OCI-LY3 (cell line): ENCODE measurements at regions not wholly inside any gene's neighbourhood (a gene's known extent, or its start where the extent isn't known, plus 50 kb on each side); places are given as distances from the start of the nearest gene placed in this dataset.

Experiments used
- EZH2phosphoT487 ChIP-seq: fragments of 200-600 bp; shearing (Covaris generic); IDR thresholded peaks from 2 replicates; pipeline ENCODE4 v1.6.1; 2018; ENCODE audit warnings: antibody characterized with exemption, mixed run types, low read depth
- TF ChIP-seq, protein P1 (sequence below): fragments of 200-600, 300-600 bp; sonication (generic); IDR thresholded peaks from 2 replicates; pipeline ENCODE4 v1.5.1; 2014; ENCODE audit warnings: antibody characterized with exemption, low read length, low read depth

DNA sequence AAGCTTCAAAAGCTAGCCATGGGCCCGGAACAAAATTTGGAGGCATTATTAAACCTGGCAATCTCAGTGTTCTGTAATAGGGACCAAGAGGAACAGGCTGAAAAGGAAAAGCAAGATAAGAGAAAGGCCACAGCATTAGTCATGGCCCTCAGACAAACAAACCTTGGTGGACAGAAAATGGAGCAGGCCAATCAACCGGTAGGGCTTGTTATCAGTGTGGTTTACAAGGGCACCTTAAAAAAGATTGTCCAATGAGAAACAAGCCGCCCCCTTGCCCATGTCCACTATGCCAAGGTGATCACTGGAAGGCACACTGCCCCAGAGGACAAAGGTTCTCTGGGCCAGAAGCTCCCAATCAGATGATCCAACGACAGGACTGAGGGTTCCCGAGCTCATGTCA lies 653.9 kb upstream of the TMEM132C start:
- TF ChIP-seq, protein P1, sequence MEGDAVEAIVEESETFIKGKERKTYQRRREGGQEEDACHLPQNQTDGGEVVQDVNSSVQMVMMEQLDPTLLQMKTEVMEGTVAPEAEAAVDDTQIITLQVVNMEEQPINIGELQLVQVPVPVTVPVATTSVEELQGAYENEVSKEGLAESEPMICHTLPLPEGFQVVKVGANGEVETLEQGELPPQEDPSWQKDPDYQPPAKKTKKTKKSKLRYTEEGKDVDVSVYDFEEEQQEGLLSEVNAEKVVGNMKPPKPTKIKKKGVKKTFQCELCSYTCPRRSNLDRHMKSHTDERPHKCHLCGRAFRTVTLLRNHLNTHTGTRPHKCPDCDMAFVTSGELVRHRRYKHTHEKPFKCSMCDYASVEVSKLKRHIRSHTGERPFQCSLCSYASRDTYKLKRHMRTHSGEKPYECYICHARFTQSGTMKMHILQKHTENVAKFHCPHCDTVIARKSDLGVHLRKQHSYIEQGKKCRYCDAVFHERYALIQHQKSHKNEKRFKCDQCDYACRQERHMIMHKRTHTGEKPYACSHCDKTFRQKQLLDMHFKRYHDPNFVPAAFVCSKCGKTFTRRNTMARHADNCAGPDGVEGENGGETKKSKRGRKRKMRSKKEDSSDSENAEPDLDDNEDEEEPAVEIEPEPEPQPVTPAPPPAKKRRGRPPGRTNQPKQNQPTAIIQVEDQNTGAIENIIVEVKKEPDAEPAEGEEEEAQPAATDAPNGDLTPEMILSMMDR = no peak
- no peak for TF ChIP-seq EZH2phosphoT487
